ENCODE measurements at regions not wholly inside any gene's neighbourhood (a gene's known extent, or its start where the extent isn't known, plus 50 kb on each side); places are given as distances from the start of the nearest gene placed in this dataset.

GRCh38 chr1:164930241-164930640, 371.3 kb downstream of the PBX1 start:
- no peak overlapping the region for H3K4me3 ChIP-seq
- 87% methylated on average over 2 of the region's 2 CpGs for WGBS, 2 donors
- no peak for DNase-seq

GRCh38 chr1:164928232-164928812, 369.3 kb downstream of the PBX1 start:
- H3K4me1 ChIP-seq, result peaks cover 0 to 10% (median 0%) of the 10 kb centered on the region in 9 donors
- WGBS, 2 donors, result 54 to 78% methylated on average over 6 of the region's 6 CpGs
- no peak overlapping the region for H3K4me3 ChIP-seq
- H3K27me3 ChIP-seq, result no peaks in the 10 kb centered on the region
- DNase-seq, result no peak
- ATAC-seq, result peak in 4 of 8 donors; percentile 14 to 68 (median 66)
- no peaks in the 10 kb centered on the region for H3K9me3 ChIP-seq
- H3K27ac ChIP-seq, result peak overlapping the region in 2 of 10 donors; percentile 27 to 33
- no peaks in the 10 kb centered on the region for H3K36me3 ChIP-seq
- intact Hi-C loops (cut with DNase I), result loop anchor here in 1 of 10 donors (10.0 kb wide), 1 partner anchor 56 kb away; no protein-coding TSS in a partner anchor
- no peak for TF ChIP-seq CTCF (IDR thresholded peaks at IDR 0.05)

More at GRCh38 chr1:164930241-164930640, 371.3 kb downstream of the PBX1 start:
- H3K27me3 ChIP-seq, result no peaks in the 10 kb centered on the region
- H3K36me3 ChIP-seq, result no peaks in the 10 kb centered on the region
- no peaks in the 10 kb centered on the region for H3K9me3 ChIP-seq
- TF ChIP-seq CTCF (IDR thresholded peaks at IDR 0.05), result no peak
- ATAC-seq, result no peak
- intact Hi-C loops (cut with DNase I), result no loop called here
- peaks cover 0 to 10% (median 0%) of the 10 kb centered on the region in 9 donors for H3K4me1 ChIP-seq
- no peak overlapping the region for H3K27ac ChIP-seq

GRCh38 chr1:164926107-164926506, 367.1 kb downstream of the PBX1 start:
- Histone ChIP-seq H3K9me3 (no peaks in the 10 kb centered on the region), H3K4me3 (no peak overlapping the region), H3K27me3 (no peaks in the 10 kb centered on the region), H3K36me3 (no peaks in the 10 kb centered on the region), H3K4me1 (peaks cover 0 to 9% (median 0%) of the 10 kb centered on the region in 9 donors), H3K27ac (no peak overlapping the region)
- intact Hi-C loops (cut with DNase I), result loop anchor here in 1 of 10 donors (10.0 kb wide), 1 partner anchor 59 kb away; no protein-coding TSS in a partner anchor
- no peak for DNase-seq
- WGBS, 2 donors, result 60 to 65% methylated on average over 2 of the region's 2 CpGs
- ATAC-seq, result no peak
- no peak for TF ChIP-seq CTCF (IDR thresholded peaks at IDR 0.05)

GRCh38 chr1:164922585-164922984, 363.6 kb downstream of the PBX1 start:
- Histone ChIP-seq H3K4me3 (no peak overlapping the region), H3K4me1 (peaks cover 0 to 8% (median 0%) of the 10 kb centered on the region in 9 donors), H3K27ac (no peak overlapping the region), H3K9me3 (no peaks in the 10 kb centered on the region), H3K27me3 (no peaks in the 10 kb centered on the region), H3K36me3 (no peaks in the 10 kb centered on the region)
- ATAC-seq (peak in 2 of 8 donors; percentile 46 to 49), DNase-seq (no peak)
- intact Hi-C loops (cut with DNase I), result loop anchor here in 1 of 10 donors (10.0 kb wide), 1 partner anchor 62 kb away; no protein-coding TSS in a partner anchor
- TF ChIP-seq CTCF (IDR thresholded peaks at IDR 0.05), result no peak
